IPS-18c (cell line): ENCODE measurements at regions not wholly inside any gene's neighbourhood (a gene's known extent, or its start where the extent isn't known, plus 50 kb on each side); places are given as distances from the start of the nearest gene placed in this dataset.

Experiments
- H3K4me3 ChIP-seq: 2 replicates; pipeline ENCODE4 v1.7.0; 2013; ENCODE audit warnings: low read depth, mild to moderate bottlenecking, low read length, moderate library complexity; ENCODE audit not compliant: insufficient read depth
- H3K9me3 ChIP-seq: one replicate; pipeline ENCODE4 v1.6.1; 2013; ENCODE audit warnings: mild to moderate bottlenecking, low read length, moderate library complexity; ENCODE audit not compliant: control insufficient read depth, insufficient read depth

DNA sequence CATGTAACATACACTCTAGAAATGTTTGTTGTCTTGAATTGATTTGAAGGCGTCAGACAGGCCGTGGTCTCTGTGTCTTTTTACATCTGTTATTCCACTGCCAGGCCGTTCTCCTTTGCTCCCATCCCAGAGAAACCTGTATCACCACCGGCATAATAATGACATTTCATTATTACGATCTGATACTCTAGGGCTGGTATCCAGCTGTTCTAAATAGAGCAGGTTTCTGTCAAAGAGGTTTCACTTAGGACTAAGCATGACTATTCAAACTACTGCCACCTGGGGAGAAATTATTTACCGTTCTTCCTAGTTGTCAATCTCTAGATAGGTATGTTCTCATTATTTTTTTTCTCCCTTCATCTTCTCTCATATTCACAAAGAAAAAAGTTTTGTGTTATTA is 1016.2 kb upstream of the EEF2KMT start:
- Histone ChIP-seq H3K4me3 (no peak overlapping the region), H3K9me3 (no peaks in the 10 kb centered on the region)

DNA sequence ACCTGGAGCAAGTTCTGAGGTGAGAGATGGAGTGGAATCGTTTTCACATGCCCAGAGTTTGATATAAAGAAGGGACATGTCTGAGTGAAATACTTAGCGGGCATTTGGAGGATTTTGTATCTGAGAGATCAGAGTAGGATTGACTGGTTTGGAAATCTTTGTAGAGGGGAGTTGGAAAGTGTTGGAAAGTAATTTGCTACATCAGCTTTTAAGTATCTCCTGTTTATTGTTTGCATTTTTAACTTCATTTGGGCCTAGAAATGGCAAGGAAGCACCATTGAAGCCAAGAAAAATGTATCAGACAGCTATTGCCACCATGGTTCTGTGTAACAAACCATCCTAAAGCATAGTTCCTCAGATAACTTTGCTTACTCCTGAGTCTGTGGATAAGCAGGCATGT is 1015.1 kb upstream of the EEF2KMT start:
- Histone ChIP-seq H3K4me3 (no peak overlapping the region), H3K9me3 (no peaks in the 10 kb centered on the region)

DNA sequence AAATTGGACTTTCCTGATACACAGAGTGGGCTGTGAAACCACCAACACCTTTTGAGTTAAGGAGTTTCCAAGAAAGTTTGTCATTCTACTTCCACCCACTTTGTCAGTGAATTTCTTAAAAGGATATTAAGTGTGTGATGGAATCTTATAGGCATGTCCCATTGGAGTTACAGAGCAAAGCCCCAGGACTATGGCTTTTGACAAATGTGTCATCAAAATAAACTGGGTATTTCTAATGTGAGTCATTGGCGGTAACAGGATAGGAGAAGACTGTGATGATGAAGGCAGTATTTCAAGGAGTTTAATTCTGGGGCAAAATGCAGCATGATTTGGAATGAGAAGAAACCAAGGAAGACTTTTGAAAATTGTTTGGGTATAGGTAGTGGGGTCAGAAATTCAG is 1013.8 kb upstream of the EEF2KMT start:
- Histone ChIP-seq H3K9me3 (no peaks in the 10 kb centered on the region), H3K4me3 (no peak overlapping the region)

DNA sequence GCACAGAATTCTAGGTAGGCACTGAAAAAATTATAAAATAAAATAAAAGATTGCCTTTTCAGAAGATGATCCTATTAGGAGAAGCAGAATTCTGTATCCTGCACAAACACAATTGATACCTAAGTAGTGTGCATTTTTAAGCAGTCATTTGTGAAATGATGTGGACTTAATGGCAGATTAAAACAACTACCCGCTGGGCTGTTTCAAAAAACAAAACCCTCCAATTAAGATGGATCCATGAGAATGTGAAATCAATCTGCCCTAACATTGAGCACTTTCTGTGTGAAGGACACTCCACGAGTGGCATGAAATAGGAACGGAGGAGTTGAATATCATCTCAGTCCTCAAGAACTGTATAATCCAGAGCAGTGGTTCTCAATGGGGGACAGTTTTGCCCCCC is 1012.8 kb upstream of the EEF2KMT start:
- Histone ChIP-seq H3K9me3 (no peaks in the 10 kb centered on the region), H3K4me3 (no peak overlapping the region)

DNA sequence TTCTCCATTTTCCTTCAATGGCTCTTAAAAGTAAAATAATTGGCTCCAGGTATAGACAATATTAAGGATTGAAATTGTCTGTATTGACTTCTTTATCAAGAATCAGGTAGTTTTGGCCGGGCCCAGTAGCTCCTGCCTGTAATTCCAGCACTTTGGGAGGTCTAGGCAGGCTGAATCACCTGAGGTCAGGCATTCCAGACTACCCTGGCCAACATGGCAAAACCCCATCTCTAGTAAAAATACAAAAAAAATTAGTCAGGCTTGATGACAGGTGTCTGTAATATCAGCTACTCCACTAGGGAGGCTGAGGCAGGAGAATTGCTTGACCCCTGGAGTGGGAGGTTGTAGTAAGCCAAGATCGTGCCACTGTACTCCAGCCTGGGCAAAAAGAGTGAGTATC is 1008.5 kb upstream of the EEF2KMT start:
- H3K9me3 ChIP-seq: no peaks in the 10 kb centered on the region

DNA sequence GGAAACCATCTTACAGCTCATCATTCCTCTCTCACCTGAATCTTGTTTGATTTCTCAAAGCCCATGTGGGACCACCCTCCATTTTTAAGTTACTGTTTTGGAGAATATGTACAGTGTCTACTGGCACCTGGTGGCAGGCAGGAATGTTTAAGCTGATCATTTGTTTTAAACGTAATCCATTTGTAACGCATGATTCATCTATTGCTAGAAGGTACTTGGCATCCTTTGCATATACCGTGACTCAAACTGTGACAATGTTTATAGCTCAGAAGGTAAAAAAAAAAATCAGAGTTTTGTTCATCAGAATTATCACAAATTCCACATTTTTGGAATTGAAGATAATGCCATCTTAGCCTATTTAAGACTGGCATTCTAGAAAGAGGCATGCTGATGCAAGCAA is 1007.5 kb upstream of the EEF2KMT start:
- no peaks in the 10 kb centered on the region for H3K9me3 ChIP-seq
- H3K4me3 ChIP-seq: no peak overlapping the region

More for the DNA sequence above, 1008.5 kb upstream of the EEF2KMT start:
- no peak overlapping the region for H3K4me3 ChIP-seq

DNA sequence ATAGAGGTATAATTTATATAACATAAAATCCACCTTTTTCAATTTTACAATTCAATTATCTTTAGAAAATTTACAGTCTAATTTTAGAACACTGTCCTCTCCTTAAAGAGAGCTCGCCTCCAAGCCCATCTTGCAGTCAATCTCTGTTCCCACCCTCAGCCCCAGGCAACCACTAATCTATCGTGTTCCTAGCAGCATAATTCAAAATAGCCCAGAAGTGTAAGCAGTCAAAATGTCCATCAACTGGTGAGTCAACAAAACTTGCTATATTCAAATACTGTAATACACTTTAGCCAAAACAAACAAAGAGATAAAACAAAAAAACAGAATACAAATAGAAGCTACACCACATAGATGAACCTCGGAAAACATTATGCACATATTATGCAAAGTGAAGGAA is 1006.8 kb upstream of the EEF2KMT start:
- H3K9me3 ChIP-seq: no peaks in the 10 kb centered on the region
- H3K4me3 ChIP-seq: no peak overlapping the region

DNA sequence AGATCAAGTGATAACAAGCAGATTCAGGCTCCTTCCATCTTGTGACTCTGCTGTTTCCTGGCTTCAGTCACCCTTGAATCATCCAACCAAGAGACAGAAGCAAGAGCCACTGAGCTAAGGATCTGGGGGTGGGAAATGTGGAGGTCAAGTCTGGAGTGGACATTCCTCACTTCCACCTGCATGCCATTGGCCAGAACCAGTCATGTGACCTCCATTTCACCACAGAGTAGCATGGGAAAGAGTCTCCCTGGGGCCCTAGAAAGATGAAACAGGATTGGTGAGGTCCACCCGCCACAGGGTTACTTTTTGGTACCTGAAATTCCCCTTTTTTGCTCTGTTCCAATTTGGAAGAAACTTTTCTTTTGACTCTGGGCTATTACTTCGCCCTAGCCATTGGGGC is 1006.0 kb upstream of the EEF2KMT start:
- no peak overlapping the region for H3K4me3 ChIP-seq

DNA sequence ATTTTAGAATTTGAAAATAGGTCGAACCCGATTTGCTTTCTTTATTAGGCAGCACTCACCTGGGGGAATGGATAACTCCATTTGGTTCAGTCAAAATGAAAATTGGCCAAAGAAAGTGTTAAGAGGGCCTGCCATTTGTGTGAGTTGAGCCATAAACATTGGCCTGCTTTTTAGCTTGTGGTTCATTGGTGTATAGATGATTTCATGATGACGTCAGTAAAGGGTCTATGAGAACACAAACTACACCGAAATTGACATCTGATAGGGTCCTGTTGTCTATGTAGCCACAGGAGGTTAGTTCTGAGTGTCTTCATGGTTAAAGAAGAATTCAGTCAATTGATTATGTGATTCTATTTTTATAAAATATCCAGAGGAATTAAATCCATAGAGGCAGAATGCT is 1001.5 kb upstream of the EEF2KMT start:
- H3K4me3 ChIP-seq: no peak overlapping the region
- H3K9me3 ChIP-seq: no peaks in the 10 kb centered on the region

More for the DNA sequence above, 1006.0 kb upstream of the EEF2KMT start:
- H3K9me3 ChIP-seq: no peaks in the 10 kb centered on the region

DNA sequence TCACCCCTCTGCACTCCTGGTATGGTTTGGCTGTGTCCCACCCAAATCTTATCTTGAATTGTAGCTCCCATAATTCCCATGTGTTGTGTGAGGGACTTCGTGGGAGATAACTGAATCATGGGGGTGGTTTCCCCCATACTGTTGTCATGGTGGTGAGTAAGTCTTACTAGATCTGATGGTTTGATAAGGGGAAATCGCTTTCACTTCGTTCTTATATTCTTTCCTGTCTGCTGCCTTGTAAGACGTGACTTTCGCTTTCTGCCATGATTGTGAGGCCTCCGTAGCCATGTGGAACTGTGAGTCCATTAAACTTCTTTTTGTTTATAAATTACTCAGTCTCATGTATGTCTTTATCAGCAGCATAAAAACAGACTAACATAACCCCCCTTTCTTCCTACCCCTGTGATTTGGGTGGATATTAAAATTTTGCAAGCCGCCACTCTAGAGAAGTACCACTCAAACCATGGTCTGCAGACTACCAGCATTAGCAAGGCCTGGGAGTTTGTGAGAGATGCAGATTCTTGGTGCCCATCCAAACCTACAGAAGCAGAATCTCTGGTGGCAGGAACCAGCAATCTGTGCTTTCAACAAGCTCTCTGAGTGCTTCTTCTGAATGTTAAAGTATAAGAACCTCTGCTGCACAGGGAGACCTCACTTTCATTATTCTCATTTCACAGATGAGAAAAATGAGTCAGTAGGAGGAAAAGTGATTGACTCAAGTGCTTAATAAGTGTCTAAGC is 999.5 kb upstream of the EEF2KMT start:
- Histone ChIP-seq H3K9me3 (no peaks in the 10 kb centered on the region), H3K4me3 (no peak overlapping the region)

DNA sequence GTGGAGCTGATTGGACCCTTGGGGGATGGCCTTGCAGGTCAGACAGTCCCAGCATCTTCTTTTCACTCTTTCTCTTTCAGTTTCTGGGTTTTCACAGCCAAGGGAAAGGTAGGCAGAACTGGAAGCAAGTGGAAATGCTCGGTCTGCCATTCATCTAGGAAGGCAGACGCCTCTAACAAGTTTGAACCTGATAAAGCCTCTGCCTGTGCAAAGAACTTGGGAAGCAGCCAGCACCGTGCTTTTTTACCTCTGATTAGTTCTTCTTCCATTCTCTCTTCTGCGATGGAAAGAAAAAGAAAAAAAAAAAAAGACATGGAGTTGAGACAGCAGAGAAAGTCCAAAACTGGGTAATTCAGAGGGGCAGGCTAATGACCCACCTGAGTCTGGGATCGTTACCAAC is 997.8 kb upstream of the EEF2KMT start:
- Histone ChIP-seq H3K9me3 (no peaks in the 10 kb centered on the region), H3K4me3 (no peak overlapping the region)

DNA sequence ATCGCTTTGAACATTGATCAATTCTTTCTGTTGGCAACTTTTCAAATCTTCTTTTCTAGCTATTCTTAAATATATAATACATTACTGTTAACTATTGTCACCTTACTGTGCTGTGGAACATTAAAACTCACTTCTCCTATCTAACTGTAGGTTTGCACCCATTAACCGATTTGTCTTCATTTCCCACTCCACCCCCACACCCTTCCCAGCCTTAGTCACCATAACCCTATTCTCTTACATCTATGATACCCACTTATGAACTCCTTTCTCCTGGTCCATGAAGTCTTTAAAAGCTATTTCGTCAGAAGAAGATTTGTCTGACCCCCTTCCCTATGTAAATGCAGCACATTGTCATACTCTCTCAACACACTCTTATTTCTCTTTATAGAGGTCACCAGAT is 993.4 kb upstream of the EEF2KMT start:
- Histone ChIP-seq H3K9me3 (peaks cover 4% of the 10 kb centered on the region), H3K4me3 (no peak overlapping the region)

DNA sequence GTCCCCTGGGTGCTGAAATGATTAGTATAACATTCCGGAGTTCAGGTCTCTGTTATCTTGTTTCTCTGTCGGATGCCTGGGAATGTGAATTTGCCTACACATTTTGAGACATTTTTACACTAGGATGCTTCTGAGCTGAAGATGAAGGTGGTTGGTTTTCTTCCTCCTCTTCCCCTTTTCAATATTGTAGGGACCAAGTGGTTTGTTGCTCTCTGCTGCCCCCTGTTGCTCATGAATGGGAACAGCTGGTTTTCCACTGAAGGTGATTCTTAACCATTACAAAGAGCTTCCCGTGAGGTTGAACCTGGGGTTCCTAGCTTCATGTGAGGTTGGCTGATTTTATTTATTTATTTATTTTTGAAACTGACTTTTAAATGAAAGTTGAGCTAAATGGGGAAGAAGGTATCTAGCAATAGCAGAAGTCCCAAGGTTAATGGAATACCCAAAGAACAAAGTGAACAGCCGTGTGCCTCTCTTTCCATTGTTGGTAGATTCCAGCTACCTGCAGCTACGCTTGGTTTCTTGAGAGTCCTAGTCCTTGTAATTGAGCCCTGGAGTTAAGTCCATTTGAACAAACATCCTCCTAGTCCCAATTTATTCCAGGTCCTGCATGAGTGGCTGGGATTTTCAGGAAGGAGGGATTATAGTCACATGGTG is 983.9 kb upstream of the EEF2KMT start:
- Histone ChIP-seq H3K4me3 (no peak overlapping the region), H3K9me3 (no peaks in the 10 kb centered on the region)

DNA sequence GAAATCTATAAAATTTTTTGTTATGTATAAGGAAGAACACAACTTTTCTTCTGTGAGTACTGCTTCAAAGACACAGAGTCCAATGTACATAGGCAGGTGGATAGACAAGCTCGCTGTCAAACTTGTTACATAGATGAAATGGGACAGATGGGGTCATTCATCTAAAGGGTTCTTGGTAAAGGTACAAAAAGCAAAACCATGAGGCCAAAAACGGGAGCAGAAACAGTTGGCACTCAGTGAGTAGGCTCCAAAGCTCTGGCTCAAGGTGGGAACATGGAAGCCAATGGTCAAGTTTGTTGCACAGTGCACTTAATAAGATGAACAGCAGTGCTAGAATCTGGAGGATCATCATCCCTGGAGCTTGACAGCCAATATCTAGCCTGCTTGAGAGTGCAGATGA is 979.0 kb upstream of the EEF2KMT start:
- no peaks in the 10 kb centered on the region for H3K9me3 ChIP-seq
- no peak overlapping the region for H3K4me3 ChIP-seq

DNA sequence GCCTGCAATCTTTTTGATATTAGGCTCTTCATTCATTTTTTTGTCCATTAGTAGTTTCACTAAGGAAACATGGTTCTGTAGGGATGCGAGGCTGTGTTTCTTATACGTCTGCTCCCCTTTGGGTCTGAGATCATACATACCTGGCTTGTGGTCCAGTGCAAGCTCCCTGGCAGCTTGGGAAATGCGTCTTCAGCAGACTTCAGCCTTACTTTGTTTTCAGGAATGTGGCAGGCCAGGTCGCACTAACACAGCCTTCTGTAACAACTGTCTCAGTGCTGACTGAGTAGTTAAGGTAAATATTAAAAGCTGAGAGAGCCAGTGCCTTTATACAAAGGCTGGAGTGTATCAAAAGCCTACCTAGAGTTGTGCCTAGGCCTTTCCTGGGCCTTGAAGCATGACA is 970.5 kb upstream of the EEF2KMT start:
- H3K4me3 ChIP-seq: no peak overlapping the region
- no peaks in the 10 kb centered on the region for H3K9me3 ChIP-seq

DNA sequence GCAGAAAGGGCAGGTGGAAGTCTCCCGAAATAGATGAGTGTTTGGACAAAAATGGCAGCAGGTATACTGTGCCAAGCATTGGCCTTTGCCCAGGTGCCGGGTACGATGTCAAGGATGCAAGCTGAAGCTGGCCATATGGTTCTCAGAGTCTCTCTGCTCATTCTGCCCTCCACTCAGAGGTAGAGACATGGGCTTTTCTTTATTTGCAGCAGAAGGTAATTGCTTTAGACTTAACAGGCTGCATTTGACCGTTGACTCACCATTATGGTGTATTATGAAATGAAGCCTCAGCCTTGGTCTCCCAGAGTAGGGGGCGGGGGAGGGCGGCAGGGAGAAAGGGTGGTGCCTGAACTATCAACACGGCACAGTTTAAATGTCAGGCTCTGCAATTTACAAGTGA is 969.1 kb upstream of the EEF2KMT start:
- no peak overlapping the region for H3K4me3 ChIP-seq
- no peaks in the 10 kb centered on the region for H3K9me3 ChIP-seq

DNA sequence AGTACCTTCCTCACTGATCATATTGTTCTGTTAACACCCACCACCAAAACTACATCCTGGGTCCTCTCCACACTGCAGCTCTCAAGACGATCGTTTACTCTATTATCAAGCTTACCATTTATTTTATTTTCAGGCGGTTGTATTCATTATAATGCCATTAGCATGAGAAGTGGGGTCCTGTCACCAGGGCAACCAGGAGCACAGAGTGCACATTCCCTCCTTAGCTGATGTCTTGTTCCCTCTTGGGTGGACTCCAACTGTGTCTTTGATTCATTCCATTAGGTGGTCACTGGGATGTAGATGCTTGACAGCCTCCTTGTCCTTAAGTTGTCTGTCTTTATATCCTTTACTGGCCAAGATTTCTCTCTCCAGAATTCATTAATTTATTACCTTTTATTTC is 965.9 kb upstream of the EEF2KMT start:
- Histone ChIP-seq H3K9me3 (no peaks in the 10 kb centered on the region), H3K4me3 (no peak overlapping the region)

DNA sequence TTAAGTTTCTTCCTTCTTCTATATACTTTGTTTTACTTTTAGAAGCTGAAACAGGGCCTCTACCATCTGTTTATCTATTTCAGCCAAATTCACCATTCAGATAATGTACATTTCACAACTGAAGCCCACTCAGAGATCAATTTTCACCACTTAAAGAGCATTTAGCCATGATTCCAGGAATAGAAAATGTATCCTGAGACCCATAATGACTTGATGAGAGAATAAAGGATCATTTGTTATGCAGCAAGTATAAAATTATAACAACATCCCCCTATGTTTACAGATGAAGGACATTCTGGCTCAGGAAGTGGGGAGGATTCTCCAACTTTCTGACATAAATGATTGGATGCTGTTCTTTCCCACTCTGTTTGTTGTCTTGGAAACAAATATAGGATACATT is 962.1 kb upstream of the EEF2KMT start:
- no peaks in the 10 kb centered on the region for H3K9me3 ChIP-seq
- H3K4me3 ChIP-seq: no peak overlapping the region

DNA sequence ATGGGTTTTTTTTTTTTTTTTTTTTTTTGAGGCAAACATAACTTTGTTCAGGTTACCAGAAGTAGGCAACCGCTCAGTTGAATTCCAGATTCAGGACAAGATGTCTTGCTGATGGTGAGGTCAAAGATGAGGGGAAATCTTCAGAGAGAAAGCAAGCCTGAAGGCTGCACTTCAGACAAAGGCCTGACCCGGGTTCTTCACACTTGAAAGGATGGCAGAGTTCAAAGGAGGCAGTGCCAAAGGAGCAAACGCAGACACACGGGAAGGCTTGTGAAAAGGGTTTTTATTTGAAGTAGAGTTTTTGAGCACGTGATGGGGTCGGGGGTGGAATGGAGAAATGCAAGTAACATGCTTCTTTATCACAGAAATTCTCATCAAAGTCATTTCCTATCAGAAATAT is 960.2 kb upstream of the EEF2KMT start:
- Histone ChIP-seq H3K9me3 (no peaks in the 10 kb centered on the region), H3K4me3 (no peak overlapping the region)
